H1 (cell line): ENCODE measurements at regions not wholly inside any gene's neighbourhood (a gene's known extent, or its start where the extent isn't known, plus 50 kb on each side); places are given as distances from the start of the nearest gene placed in this dataset.

Experiments used
- ATF3 ChIP-seq: IDR thresholded peaks from 2 replicates; pipeline ENCODE4 v1.6.1; 2011; ENCODE audit warnings: low read depth, mild to moderate bottlenecking, low read length; ENCODE audit not compliant: insufficient read depth
- BACH1 ChIP-seq: IDR thresholded peaks from 2 replicates; pipeline ENCODE4 v1.6.1; 2012; ENCODE audit warnings: low read length, improper control_type of control experiment
- BRCA1 ChIP-seq: IDR thresholded peaks from 2 replicates; pipeline ENCODE4 v1.6.1; 2012; ENCODE audit warnings: low read depth, low read length, improper control_type of control experiment
- CHD2 ChIP-seq: IDR thresholded peaks from 2 replicates; pipeline ENCODE4 v1.6.1; 2012; ENCODE audit warnings: low read length, improper control_type of control experiment
- JUN ChIP-seq: IDR thresholded peaks from 2 replicates; pipeline ENCODE4 v1.6.1; 2011; ENCODE audit warnings: low read depth, mild to moderate bottlenecking, improper control_type of control experiment, low read length
- MAFK ChIP-seq: IDR thresholded peaks from 2 replicates; pipeline ENCODE4 v1.6.1; 2012; ENCODE audit warnings: low read depth, mild to moderate bottlenecking, improper control_type of control experiment, low read length
- ZNF274 ChIP-seq: IDR thresholded peaks from 2 replicates; pipeline ENCODE4 v1.7.0; 2012; ENCODE audit warnings: low read length, borderline replicate concordance; ENCODE audit errors: extremely low read depth
- TF ChIP-seq, protein P1 (sequence below): IDR thresholded peaks from 2 replicates; pipeline ENCODE4 v1.6.1; 2012; ENCODE audit warnings: inconsistent platforms

GRCh38 chr17:79495665-79496064 is 115.2 kb downstream of the RBFOX3 start (continued):
- TF ChIP-seq ATF3 (no peak), BACH1 (no peak), JUN (no peak), MAFK (no peak), ZNF274 (no peak), BRCA1 (no peak), CHD2 (no peak)
- TF ChIP-seq, protein P1, sequence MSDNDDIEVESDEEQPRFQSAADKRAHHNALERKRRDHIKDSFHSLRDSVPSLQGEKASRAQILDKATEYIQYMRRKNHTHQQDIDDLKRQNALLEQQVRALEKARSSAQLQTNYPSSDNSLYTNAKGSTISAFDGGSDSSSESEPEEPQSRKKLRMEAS = no peak
